ENCODE measurements at regions not wholly inside any gene's neighbourhood (a gene's known extent, or its start where the extent isn't known, plus 50 kb on each side); places are given as distances from the start of the nearest gene placed in this dataset.
A peak's percentile ranks its signal among the peaks of the same experiment; 100 is the strongest.

GRCh38 chr3:141669434-141669833 lies 68.7 kb upstream of the RNF7 start:
- DNase-seq, result no peak

- DNase-seq, result no peak
These were observed 60.4 kb upstream of the RNF7 start for GRCh38 chr3:141677701-141678100.

GRCh38 chr3:141680620-141681389 lies 57.3 kb upstream of the RNF7 start:
- DNase-seq, result peak; percentile 81

DNA sequence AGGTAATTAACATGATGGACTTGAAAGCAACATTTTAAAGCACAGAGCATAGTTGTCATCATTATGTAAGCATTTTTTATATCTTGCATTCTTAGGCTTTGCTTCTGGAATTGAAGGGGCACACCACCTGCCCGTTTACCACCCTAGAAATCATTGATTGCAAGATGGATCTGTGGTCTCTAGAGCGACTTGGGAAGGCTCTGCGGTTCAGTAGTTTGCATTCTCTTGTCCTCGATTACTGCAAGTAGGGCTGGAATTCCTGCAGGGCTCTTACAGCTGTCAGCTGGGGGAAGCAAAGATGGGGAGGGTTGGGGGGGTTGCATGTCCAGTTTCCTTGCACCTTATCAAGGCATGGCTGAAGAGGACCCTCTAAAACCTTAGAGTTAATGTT lies 56.7 kb upstream of the RNF7 start:
- no peak for DNase-seq

DNA sequence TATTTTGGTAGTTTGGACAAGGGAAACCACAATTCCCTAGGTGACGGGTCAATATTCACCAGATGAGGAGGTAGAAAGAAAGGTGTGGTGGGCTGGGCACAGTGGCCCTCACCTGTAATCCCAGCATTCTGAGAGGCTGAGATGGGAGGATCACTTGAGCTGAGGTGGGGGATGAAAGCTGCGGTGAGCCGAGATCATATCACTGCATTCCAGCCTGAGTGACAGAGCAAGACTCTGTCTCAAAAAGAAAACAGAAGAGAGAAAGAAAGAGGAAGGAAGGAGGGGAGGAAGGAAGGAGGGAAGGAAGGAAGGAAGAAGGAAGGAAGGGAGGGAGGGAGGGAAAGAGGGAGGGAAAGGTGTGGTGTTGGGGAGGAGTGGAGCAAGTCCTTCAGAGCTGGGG lies 56.1 kb upstream of the RNF7 start:
- DNase-seq, result no peak

DNA sequence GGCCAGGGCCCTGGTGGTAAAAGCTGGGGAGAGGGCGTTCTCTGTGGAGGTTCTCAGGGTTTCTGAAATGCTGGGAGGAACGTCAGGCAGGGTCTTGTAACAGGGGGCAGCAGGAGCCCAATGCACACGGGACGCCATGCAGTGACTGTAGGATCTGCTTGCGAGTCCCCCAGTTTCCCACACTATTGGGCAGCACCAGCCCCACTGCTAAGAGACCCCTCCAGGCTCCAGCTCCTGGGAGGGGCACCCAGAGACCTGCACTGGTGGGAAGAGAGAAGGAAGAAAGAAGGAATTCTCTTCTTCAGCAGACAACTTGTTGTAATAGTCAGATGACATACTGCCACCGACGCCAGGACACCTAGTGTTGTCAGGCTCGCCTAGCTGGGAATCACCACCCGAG lies 55.2 kb upstream of the RNF7 start:
- DNase-seq, result no peak

DNA sequence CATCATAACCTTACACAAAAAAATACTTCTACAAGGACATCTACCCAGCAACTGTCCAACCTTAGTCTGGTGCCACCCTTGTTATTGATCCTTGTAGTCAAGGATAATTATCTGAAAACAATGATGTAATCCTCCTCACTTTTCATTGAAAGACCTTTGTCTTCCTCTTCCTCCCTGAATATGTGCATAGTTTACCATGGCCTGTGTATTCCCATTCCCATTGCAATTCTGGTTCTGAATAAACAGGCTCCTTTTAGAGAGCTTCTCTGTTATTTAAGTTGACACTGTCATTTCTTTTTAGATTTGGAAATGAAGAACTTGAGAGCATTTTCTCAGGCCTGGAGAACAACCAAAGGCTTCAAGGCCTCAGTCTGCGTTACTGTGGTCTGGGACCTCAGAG lies 53.3 kb upstream of the RNF7 start:
- DNase-seq, result no peak

GRCh38 chr3:141686466-141687291 lies 51.4 kb upstream of the RNF7 start:
- no peak for DNase-seq

All from hematopoietic multipotent progenitor cell treated with erythropoietin and hydrocortisone succinate and interleukin-3 and kit ligand, for 4 days (in vitro differentiated cells).